DND-41 (cell line): ENCODE measurements at regions not wholly inside any gene's neighbourhood (a gene's known extent, or its start where the extent isn't known, plus 50 kb on each side); places are given as distances from the start of the nearest gene placed in this dataset.

Experiments used
- EZH2 ChIP-seq: IDR thresholded peaks from 3 replicates; pipeline ENCODE4 v1.6.1; 2012; ENCODE audit warnings: borderline replicate concordance, low read depth, mild to moderate bottlenecking, moderate library complexity, low read length, inconsistent platforms; ENCODE audit not compliant: severe bottlenecking
- TF ChIP-seq, protein P1 (sequence below): IDR thresholded peaks from 2 replicates; pipeline ENCODE4 v1.5.1; 2012; ENCODE audit warnings: borderline replicate concordance, low read length, moderate library complexity, mild to moderate bottlenecking; ENCODE audit not compliant: poor library complexity, severe bottlenecking; ENCODE audit errors: extremely low read depth

DNA sequence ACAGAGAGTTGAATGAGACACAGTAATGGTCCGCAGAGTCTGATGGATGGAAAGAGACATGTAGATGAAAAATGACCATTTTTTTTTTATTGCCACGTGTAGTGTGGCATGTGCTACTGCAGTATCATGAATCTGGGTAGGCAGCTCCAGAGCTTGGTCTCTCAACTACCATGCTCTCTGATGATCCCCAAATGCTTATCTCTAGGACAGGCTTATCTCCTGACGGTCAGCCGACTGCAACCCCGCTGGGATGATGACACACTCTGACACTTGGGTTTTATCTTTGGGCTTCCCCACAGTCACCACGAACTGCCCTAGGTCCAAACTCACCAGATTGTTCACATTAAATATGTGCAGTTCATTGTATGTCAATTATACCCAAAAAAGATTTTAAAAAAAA, 239.7 kb downstream of the QDPR start:
- TF ChIP-seq, protein P1, sequence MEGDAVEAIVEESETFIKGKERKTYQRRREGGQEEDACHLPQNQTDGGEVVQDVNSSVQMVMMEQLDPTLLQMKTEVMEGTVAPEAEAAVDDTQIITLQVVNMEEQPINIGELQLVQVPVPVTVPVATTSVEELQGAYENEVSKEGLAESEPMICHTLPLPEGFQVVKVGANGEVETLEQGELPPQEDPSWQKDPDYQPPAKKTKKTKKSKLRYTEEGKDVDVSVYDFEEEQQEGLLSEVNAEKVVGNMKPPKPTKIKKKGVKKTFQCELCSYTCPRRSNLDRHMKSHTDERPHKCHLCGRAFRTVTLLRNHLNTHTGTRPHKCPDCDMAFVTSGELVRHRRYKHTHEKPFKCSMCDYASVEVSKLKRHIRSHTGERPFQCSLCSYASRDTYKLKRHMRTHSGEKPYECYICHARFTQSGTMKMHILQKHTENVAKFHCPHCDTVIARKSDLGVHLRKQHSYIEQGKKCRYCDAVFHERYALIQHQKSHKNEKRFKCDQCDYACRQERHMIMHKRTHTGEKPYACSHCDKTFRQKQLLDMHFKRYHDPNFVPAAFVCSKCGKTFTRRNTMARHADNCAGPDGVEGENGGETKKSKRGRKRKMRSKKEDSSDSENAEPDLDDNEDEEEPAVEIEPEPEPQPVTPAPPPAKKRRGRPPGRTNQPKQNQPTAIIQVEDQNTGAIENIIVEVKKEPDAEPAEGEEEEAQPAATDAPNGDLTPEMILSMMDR: no peak
- TF ChIP-seq EZH2: no peak
